WTC11 (cell line): ENCODE measurements at regions not wholly inside any gene's neighbourhood (a gene's known extent, or its start where the extent isn't known, plus 50 kb on each side); places are given as distances from the start of the nearest gene placed in this dataset.

Experiments
- ATAC-seq: fragments of 200-7000 bp; cut with Tn5 transposase; 2 replicates; pipeline ENCODE4 v1.10.0; 2021; ENCODE audit warnings: mild to moderate bottlenecking, moderate library complexity
- CTCF ChIA-PET: fragments of 300-600 bp; sonication (Branson Sonifier 250); formaldehyde crosslinking; loops from one replicate; lab custom pipeline; 2021; ENCODE audit warnings: antibody characterized with exemption; lab: Charles Lee
- POLR2A ChIA-PET: fragments of 350-600 bp; sonication (Branson Sonifier 250); formaldehyde crosslinking; loops from one replicate; lab custom pipeline; 2021; ENCODE audit warnings: antibody characterized with exemption; lab: Charles Lee
- DNase-seq: peaks from one replicate; pipeline ENCODE4 v3.0.0; 2021; ENCODE audit warnings: low spot score
- H3K27ac Mint-ChIP-seq: 2 replicates; pipeline ENCODE4 v1.8.0; 2021; ENCODE audit warnings: mixed read lengths
- H3K27me3 Mint-ChIP-seq: 2 replicates; pipeline ENCODE4 v1.8.0; 2021; ENCODE audit warnings: low read depth, mild to moderate bottlenecking, moderate library complexity, mixed read lengths
- H3K36me3 Mint-ChIP-seq: 2 replicates; pipeline ENCODE4 v1.8.0; 2021; ENCODE audit warnings: mixed read lengths
- H3K4me1 Mint-ChIP-seq: 2 replicates; pipeline ENCODE4 v1.8.0; 2022; ENCODE audit warnings: mixed read lengths
- H3K4me3 Mint-ChIP-seq: 2 replicates; pipeline ENCODE4 v1.8.0; 2021; ENCODE audit warnings: mild to moderate bottlenecking, moderate library complexity, mixed read lengths
- H3K9me3 Mint-ChIP-seq: 2 replicates; pipeline ENCODE4 v1.8.0; 2021; ENCODE audit warnings: mixed read lengths
- CBFB ChIP-seq: sonication (generic); formaldehyde crosslinking; IDR thresholded peaks from 2 replicates; pipeline ENCODE4 v1.8.1; 2022; ENCODE audit warnings: mild to moderate bottlenecking, low read depth, missing genetic modification reagents
- ELF4 ChIP-seq: sonication (generic); formaldehyde crosslinking; IDR thresholded peaks from 2 replicates; pipeline ENCODE4 v1.8.1; 2022; ENCODE audit warnings: low read depth, mild to moderate bottlenecking, moderate library complexity, missing genetic modification reagents
- FOXJ3 ChIP-seq: sonication (generic); formaldehyde crosslinking; IDR thresholded peaks from 2 replicates; pipeline ENCODE4 v1.9.0; 2021; ENCODE audit warnings: missing genetic modification reagents, mild to moderate bottlenecking, borderline replicate concordance
- GRHL2 ChIP-seq: fragments of 250-450 bp; sonication (Bioruptor Pico); IDR thresholded peaks from 2 replicates; pipeline ENCODE4 v1.8.0; 2022; ENCODE audit warnings: mild to moderate bottlenecking, moderate library complexity; ENCODE audit not compliant: insufficient replicate concordance, severe bottlenecking
- HMGA2 ChIP-seq: fragments of 250-450 bp; sonication (Bioruptor Pico); IDR thresholded peaks from 2 replicates; pipeline ENCODE4 v1.4.0; 2021; ENCODE audit warnings: mild to moderate bottlenecking, moderate library complexity
- IRF2 ChIP-seq: sonication (generic); formaldehyde crosslinking; IDR thresholded peaks from 2 replicates; pipeline ENCODE4 v1.8.0; 2022; ENCODE audit warnings: low read depth, missing genetic modification reagents, borderline replicate concordance
- KAT7 ChIP-seq: sonication (generic); formaldehyde crosslinking; IDR thresholded peaks from 2 replicates; pipeline ENCODE4 v1.8.1; 2023; ENCODE audit warnings: missing genetic modification reagents, mild to moderate bottlenecking, borderline replicate concordance
- MXD4 ChIP-seq: fragments of 250-450 bp; sonication (Bioruptor Pico); IDR thresholded peaks from 2 replicates; pipeline ENCODE4 v1.8.0; 2021; ENCODE audit warnings: mild to moderate bottlenecking, moderate library complexity, borderline replicate concordance
- SMAD4 ChIP-seq: sonication (generic); formaldehyde crosslinking; IDR thresholded peaks from 2 replicates; pipeline ENCODE4 v1.8.0; 2022; ENCODE audit warnings: mild to moderate bottlenecking, missing genetic modification reagents
- ZNF423 ChIP-seq: fragments of 250-450 bp; sonication (Bioruptor Pico); IDR thresholded peaks from 2 replicates; pipeline ENCODE4 v2.1.2; 2022; ENCODE audit warnings: mild to moderate bottlenecking, moderate library complexity
- TF ChIP-seq, protein P1 (sequence below): sonication (generic); formaldehyde crosslinking; IDR thresholded peaks from 2 replicates; pipeline ENCODE4 v1.8.0; 2023; ENCODE audit warnings: missing genetic modification reagents, mild to moderate bottlenecking, borderline replicate concordance
- TF ChIP-seq, protein P2 (sequence below): fragments of 250-450 bp; sonication (Bioruptor Pico); IDR thresholded peaks from 2 replicates; pipeline ENCODE4 v1.9.0; 2021; ENCODE audit warnings: moderate library complexity, mild to moderate bottlenecking, inconsistent platforms, borderline replicate concordance
- TF ChIP-seq, protein P3 (sequence below): sonication (generic); formaldehyde crosslinking; IDR thresholded peaks from 2 replicates; pipeline ENCODE4 v1.8.1; 2022; ENCODE audit warnings: low read depth, missing genetic modification reagents, borderline replicate concordance
- TF ChIP-seq, protein P4 (sequence below): sonication (generic); formaldehyde crosslinking; IDR thresholded peaks from 2 replicates; pipeline ENCODE4 v1.8.1; 2023; ENCODE audit warnings: mild to moderate bottlenecking, missing genetic modification reagents, borderline replicate concordance
- TF ChIP-seq, protein P5 (sequence below): sonication (generic); formaldehyde crosslinking; IDR thresholded peaks from 2 replicates; pipeline ENCODE4 v1.8.0; 2022; ENCODE audit warnings: mild to moderate bottlenecking, missing genetic modification reagents
- TF ChIP-seq, protein P6 (sequence below): fragments of 250-450 bp; sonication (Bioruptor Pico); IDR thresholded peaks from 2 replicates; pipeline ENCODE4 v1.9.0; 2021; ENCODE audit warnings: mild to moderate bottlenecking
- TF ChIP-seq, protein P7 (sequence below): sonication (generic); formaldehyde crosslinking; IDR thresholded peaks from 2 replicates; pipeline ENCODE4 v1.8.1; 2023; ENCODE audit warnings: mild to moderate bottlenecking, missing genetic modification reagents
- TF ChIP-seq, protein P8 (sequence below): fragments of 250-450 bp; sonication (Bioruptor Pico); IDR thresholded peaks from 2 replicates; pipeline ENCODE4 v2.1.2; 2022; ENCODE audit warnings: mild to moderate bottlenecking, moderate library complexity

DNA sequence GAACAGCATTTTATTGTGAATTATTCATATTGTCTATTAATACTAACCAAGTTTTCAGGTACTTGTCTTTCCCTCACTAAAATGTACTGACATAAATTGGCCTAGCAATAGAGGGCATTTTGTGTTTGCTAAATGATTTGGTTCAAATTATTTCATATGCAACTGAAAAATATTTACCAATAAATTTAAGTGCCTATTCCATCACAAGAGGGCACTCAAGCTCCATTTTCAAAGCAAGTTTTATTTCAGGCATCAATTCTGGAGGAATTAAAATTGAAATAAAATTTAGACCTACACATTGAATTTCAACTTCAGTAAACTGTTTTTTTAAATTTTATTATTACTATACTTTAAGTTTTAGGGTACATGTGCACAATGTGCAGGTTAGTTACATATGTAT lies 114.3 kb upstream of the SYNCRIP start:
- DNase-seq (no peak), ATAC-seq (no peak)
- H3K4me3 Mint-ChIP-seq, result no peak overlapping the region
- H3K27ac Mint-ChIP-seq, result no peak overlapping the region
- H3K4me1 Mint-ChIP-seq, result no peaks in the 10 kb centered on the region
- no peak for TF ChIP-seq ELF4 (CRISPR knock-in tag)
- TF ChIP-seq FOXJ3 (CRISPR knock-in tag), result no peak
- TF ChIP-seq, protein P1, sequence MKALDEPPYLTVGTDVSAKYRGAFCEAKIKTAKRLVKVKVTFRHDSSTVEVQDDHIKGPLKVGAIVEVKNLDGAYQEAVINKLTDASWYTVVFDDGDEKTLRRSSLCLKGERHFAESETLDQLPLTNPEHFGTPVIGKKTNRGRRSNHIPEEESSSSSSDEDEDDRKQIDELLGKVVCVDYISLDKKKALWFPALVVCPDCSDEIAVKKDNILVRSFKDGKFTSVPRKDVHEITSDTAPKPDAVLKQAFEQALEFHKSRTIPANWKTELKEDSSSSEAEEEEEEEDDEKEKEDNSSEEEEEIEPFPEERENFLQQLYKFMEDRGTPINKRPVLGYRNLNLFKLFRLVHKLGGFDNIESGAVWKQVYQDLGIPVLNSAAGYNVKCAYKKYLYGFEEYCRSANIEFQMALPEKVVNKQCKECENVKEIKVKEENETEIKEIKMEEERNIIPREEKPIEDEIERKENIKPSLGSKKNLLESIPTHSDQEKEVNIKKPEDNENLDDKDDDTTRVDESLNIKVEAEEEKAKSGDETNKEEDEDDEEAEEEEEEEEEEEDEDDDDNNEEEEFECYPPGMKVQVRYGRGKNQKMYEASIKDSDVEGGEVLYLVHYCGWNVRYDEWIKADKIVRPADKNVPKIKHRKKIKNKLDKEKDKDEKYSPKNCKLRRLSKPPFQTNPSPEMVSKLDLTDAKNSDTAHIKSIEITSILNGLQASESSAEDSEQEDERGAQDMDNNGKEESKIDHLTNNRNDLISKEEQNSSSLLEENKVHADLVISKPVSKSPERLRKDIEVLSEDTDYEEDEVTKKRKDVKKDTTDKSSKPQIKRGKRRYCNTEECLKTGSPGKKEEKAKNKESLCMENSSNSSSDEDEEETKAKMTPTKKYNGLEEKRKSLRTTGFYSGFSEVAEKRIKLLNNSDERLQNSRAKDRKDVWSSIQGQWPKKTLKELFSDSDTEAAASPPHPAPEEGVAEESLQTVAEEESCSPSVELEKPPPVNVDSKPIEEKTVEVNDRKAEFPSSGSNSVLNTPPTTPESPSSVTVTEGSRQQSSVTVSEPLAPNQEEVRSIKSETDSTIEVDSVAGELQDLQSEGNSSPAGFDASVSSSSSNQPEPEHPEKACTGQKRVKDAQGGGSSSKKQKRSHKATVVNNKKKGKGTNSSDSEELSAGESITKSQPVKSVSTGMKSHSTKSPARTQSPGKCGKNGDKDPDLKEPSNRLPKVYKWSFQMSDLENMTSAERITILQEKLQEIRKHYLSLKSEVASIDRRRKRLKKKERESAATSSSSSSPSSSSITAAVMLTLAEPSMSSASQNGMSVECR (CRISPR knock-in tag), result no peak
- TF ChIP-seq, protein P2, sequence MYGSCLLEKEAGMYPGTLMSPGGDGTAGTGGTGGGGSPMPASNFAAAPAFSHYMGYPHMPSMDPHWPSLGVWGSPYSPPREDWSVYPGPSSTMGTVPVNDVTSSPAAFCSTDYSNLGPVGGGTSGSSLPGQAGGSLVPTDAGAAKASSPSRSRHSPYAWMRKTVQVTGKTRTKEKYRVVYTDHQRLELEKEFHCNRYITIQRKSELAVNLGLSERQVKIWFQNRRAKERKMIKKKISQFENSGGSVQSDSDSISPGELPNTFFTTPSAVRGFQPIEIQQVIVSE (CRISPR knock-in tag), result no peak
- TF ChIP-seq, protein P3, sequence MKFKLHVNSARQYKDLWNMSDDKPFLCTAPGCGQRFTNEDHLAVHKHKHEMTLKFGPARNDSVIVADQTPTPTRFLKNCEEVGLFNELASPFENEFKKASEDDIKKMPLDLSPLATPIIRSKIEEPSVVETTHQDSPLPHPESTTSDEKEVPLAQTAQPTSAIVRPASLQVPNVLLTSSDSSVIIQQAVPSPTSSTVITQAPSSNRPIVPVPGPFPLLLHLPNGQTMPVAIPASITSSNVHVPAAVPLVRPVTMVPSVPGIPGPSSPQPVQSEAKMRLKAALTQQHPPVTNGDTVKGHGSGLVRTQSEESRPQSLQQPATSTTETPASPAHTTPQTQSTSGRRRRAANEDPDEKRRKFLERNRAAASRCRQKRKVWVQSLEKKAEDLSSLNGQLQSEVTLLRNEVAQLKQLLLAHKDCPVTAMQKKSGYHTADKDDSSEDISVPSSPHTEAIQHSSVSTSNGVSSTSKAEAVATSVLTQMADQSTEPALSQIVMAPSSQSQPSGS, result no peak
- no peak for TF ChIP-seq ZNF423 (CRISPR knock-in tag)
- TF ChIP-seq KAT7 (CRISPR knock-in tag), result no peak
- TF ChIP-seq, protein P4, sequence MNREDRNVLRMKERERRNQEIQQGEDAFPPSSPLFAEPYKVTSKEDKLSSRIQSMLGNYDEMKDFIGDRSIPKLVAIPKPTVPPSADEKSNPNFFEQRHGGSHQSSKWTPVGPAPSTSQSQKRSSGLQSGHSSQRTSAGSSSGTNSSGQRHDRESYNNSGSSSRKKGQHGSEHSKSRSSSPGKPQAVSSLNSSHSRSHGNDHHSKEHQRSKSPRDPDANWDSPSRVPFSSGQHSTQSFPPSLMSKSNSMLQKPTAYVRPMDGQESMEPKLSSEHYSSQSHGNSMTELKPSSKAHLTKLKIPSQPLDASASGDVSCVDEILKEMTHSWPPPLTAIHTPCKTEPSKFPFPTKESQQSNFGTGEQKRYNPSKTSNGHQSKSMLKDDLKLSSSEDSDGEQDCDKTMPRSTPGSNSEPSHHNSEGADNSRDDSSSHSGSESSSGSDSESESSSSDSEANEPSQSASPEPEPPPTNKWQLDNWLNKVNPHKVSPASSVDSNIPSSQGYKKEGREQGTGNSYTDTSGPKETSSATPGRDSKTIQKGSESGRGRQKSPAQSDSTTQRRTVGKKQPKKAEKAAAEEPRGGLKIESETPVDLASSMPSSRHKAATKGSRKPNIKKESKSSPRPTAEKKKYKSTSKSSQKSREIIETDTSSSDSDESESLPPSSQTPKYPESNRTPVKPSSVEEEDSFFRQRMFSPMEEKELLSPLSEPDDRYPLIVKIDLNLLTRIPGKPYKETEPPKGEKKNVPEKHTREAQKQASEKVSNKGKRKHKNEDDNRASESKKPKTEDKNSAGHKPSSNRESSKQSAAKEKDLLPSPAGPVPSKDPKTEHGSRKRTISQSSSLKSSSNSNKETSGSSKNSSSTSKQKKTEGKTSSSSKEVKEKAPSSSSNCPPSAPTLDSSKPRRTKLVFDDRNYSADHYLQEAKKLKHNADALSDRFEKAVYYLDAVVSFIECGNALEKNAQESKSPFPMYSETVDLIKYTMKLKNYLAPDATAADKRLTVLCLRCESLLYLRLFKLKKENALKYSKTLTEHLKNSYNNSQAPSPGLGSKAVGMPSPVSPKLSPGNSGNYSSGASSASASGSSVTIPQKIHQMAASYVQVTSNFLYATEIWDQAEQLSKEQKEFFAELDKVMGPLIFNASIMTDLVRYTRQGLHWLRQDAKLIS (CRISPR knock-in tag), result no peak
- TF ChIP-seq IRF2, result no peak
- TF ChIP-seq GRHL2 (CRISPR knock-in tag), result no peak
- TF ChIP-seq, protein P5, sequence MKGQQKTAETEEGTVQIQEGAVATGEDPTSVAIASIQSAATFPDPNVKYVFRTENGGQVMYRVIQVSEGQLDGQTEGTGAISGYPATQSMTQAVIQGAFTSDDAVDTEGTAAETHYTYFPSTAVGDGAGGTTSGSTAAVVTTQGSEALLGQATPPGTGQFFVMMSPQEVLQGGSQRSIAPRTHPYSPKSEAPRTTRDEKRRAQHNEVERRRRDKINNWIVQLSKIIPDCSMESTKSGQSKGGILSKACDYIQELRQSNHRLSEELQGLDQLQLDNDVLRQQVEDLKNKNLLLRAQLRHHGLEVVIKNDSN, result no peak
- TF ChIP-seq HMGA2 (CRISPR knock-in tag), result no peak
- TF ChIP-seq CBFB (CRISPR knock-in tag), result no peak
- TF ChIP-seq, protein P6, sequence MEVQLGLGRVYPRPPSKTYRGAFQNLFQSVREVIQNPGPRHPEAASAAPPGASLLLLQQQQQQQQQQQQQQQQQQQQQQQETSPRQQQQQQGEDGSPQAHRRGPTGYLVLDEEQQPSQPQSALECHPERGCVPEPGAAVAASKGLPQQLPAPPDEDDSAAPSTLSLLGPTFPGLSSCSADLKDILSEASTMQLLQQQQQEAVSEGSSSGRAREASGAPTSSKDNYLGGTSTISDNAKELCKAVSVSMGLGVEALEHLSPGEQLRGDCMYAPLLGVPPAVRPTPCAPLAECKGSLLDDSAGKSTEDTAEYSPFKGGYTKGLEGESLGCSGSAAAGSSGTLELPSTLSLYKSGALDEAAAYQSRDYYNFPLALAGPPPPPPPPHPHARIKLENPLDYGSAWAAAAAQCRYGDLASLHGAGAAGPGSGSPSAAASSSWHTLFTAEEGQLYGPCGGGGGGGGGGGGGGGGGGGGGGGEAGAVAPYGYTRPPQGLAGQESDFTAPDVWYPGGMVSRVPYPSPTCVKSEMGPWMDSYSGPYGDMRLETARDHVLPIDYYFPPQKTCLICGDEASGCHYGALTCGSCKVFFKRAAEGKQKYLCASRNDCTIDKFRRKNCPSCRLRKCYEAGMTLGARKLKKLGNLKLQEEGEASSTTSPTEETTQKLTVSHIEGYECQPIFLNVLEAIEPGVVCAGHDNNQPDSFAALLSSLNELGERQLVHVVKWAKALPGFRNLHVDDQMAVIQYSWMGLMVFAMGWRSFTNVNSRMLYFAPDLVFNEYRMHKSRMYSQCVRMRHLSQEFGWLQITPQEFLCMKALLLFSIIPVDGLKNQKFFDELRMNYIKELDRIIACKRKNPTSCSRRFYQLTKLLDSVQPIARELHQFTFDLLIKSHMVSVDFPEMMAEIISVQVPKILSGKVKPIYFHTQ (CRISPR knock-in tag), result no peak
- TF ChIP-seq, protein P7, sequence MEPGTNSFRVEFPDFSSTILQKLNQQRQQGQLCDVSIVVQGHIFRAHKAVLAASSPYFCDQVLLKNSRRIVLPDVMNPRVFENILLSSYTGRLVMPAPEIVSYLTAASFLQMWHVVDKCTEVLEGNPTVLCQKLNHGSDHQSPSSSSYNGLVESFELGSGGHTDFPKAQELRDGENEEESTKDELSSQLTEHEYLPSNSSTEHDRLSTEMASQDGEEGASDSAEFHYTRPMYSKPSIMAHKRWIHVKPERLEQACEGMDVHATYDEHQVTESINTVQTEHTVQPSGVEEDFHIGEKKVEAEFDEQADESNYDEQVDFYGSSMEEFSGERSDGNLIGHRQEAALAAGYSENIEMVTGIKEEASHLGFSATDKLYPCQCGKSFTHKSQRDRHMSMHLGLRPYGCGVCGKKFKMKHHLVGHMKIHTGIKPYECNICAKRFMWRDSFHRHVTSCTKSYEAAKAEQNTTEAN, result no peak
- no peak for TF ChIP-seq SMAD4
- TF ChIP-seq, protein P8, sequence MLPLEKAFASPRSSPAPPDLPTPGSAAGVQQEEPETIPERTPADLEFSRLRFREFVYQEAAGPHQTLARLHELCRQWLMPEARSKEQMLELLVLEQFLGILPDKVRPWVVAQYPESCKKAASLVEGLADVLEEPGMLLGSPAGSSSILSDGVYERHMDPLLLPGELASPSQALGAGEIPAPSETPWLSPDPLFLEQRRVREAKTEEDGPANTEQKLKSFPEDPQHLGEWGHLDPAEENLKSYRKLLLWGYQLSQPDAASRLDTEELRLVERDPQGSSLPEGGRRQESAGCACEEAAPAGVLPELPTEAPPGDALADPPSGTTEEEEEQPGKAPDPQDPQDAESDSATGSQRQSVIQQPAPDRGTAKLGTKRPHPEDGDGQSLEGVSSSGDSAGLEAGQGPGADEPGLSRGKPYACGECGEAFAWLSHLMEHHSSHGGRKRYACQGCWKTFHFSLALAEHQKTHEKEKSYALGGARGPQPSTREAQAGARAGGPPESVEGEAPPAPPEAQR, result no peak
- no peak for TF ChIP-seq MXD4 (CRISPR knock-in tag)
- TF ChIP-seq, all 79 proteins: peak for 0
- peaks cover 4% of the 10 kb centered on the region; the same call in 1 of the 2 replicates for H3K36me3 Mint-ChIP-seq
- ChIA-PET POLR2A (no interaction called here), CTCF (interaction anchor here (0.7 kb wide), 1 partner anchor 166 kb away, joined by 3 read pairs; no protein-coding TSS in a partner anchor)
- peaks cover 27% of the 10 kb centered on the region for H3K9me3 Mint-ChIP-seq
- peaks cover 10% of the 10 kb centered on the region; the same call in 1 of the 2 replicates for H3K27me3 Mint-ChIP-seq
